Transverse colon (tissue), 4 donors: ENCODE measurements at regions not wholly inside any gene's neighbourhood (a gene's known extent, or its start where the extent isn't known, plus 50 kb on each side); places are given as distances from the start of the nearest gene placed in this dataset.

ENCODE experiments used
- CTCF ChIP-seq, 5 experiments: fragments of 200-600 bp in 3 of 5; fragments of 450-650 bp in 2 of 5; sonication (generic) in 3 of 5; IDR thresholded peaks; 1 replicate in 2 of 5; 2 replicates in 3 of 5; pipeline ENCODE4 v1.5.1; 2016 to 2017; ENCODE audit warnings: antibody characterized with exemption in 5 of 5, inconsistent platforms in 3 of 5, mild to moderate bottlenecking in 2 of 5, moderate library complexity in 1 of 5
- EP300 ChIP-seq: sonication (generic); formaldehyde crosslinking; IDR thresholded peaks from one replicate; pipeline ENCODE4 v1.6.1; 2017; ENCODE audit warnings: antibody characterized with exemption, low read depth
- POLR2AphosphoS5 ChIP-seq, 3 donors: sonication (generic); formaldehyde crosslinking; IDR thresholded peaks; one replicate each; pipeline ENCODE4 v1.6.1; 2016; ENCODE audit warnings: antibody characterized with exemption in 3 of 3

- TF ChIP-seq EP300, result no peak
- TF ChIP-seq POLR2AphosphoS5 (IDR thresholded peaks at IDR 0.05), result no peak
- no peak for TF ChIP-seq CTCF (IDR thresholded peaks at IDR 0.05)
Measured at GRCh38 chr1:112272101-112272772, 123.8 kb upstream of the CTTNBP2NL start.
